ENCODE measurements at regions not wholly inside any gene's neighbourhood (a gene's known extent, or its start where the extent isn't known, plus 50 kb on each side); places are given as distances from the start of the nearest gene placed in this dataset.

DNA sequence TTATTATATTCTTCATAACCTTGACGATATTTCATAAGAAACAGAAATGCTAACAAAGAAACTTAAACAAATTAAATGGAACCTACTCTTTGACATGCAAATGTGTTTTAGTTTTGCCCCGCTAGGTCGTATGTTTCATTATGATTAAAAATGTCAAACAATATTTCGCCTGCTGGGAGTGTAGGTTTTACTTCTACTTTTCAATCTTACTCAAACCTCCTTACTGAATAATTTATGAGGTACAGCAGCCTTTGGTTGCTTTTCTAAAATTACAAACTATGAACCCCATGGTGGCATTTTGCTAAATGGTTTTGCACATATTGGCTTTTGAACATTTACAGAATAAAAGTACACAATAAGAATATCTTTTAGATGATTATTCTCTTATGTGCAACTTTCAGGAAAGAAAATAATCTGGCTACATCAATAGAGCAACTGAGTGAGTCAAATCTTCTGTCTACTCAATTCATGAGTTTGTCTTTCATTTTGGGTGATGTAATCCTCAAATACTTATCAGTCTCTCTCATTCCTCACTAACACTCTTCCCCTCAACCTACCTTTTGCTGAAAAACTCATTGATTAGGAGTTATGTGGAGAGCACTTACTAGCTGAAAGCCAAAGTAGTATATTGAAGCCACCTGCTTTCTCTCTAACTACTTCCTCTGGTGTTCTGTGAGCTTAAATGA lies 1226.4 kb downstream of the XPNPEP1 start:
- TF ChIP-seq, protein P1, sequence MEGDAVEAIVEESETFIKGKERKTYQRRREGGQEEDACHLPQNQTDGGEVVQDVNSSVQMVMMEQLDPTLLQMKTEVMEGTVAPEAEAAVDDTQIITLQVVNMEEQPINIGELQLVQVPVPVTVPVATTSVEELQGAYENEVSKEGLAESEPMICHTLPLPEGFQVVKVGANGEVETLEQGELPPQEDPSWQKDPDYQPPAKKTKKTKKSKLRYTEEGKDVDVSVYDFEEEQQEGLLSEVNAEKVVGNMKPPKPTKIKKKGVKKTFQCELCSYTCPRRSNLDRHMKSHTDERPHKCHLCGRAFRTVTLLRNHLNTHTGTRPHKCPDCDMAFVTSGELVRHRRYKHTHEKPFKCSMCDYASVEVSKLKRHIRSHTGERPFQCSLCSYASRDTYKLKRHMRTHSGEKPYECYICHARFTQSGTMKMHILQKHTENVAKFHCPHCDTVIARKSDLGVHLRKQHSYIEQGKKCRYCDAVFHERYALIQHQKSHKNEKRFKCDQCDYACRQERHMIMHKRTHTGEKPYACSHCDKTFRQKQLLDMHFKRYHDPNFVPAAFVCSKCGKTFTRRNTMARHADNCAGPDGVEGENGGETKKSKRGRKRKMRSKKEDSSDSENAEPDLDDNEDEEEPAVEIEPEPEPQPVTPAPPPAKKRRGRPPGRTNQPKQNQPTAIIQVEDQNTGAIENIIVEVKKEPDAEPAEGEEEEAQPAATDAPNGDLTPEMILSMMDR (IDR thresholded peaks at IDR 0.05) = no peak
- Histone ChIP-seq H3K4me3 (no peak overlapping the region), H3K27ac (no peak overlapping the region)
- no peak for DNase-seq (ENCODE audit: low spot score)

DNA sequence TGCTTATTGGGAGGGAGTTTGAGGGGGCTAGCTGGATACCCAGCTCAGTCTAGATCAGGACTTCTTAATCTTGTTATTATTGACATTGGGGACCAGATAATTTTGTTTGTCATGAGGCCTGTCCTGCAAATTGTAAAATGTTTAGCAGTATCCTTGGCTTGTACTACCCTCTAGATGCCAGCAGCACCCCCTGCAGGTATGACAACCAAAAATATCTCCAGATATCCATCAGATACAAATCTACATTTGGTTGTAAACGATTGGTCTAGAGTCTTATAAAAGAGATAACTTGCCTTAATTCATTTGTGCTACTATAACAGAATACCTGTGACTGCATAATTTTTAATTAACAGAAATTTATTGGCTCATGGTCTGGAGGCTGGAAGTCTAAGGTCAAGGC lies 1232.2 kb downstream of the XPNPEP1 start:
- Histone ChIP-seq H3K27ac (no peak overlapping the region), H3K4me3 (no peak overlapping the region)
- DNase-seq (ENCODE audit: low spot score) = no peak
- TF ChIP-seq, protein P1 (IDR thresholded peaks at IDR 0.05) = no peak

DNA sequence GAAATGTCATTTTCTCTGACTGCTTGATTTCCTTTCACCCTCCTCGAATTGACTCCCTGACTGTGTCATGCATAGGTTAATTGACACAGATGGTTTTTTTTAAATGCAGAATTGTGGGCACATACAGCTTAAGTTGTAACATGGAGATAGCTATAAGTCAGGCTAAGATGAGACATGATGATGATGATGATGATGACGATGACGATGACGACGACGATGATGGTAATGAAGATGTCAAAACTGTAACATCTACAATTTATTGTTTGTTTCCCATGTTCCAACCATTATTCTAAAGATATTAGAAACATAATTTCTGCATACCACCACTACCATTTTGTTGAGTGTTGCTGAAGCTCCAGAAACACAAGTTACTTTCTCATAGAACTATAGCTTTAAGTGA lies 1232.8 kb downstream of the XPNPEP1 start:
- Histone ChIP-seq H3K27ac (no peak overlapping the region), H3K4me3 (no peak overlapping the region)
- TF ChIP-seq, protein P1 (IDR thresholded peaks at IDR 0.05) = no peak
- no peak for DNase-seq (ENCODE audit: low spot score)

DNA sequence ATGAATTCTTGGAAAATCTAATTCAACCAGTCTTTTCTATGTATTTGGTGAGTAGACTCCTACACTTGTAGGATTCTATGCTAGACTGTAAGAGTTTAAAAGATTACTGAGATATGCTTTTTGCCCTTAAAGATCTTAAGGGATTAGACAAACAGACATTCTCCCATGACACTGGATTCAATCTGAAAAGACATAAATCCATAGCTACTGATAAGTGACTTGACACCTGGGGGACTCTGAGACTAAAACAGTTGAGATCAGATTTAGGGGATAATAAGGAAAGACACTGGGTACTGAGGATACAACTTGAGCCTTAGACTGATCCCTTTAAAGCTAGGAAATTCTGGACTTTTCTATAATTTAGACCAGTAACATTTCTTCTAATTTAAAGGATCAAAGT lies 1233.4 kb downstream of the XPNPEP1 start:
- DNase-seq (ENCODE audit: low spot score) = no peak
- Histone ChIP-seq H3K27ac (no peak overlapping the region), H3K4me3 (no peak overlapping the region)
- TF ChIP-seq, protein P1 (IDR thresholded peaks at IDR 0.05) = no peak

DNA sequence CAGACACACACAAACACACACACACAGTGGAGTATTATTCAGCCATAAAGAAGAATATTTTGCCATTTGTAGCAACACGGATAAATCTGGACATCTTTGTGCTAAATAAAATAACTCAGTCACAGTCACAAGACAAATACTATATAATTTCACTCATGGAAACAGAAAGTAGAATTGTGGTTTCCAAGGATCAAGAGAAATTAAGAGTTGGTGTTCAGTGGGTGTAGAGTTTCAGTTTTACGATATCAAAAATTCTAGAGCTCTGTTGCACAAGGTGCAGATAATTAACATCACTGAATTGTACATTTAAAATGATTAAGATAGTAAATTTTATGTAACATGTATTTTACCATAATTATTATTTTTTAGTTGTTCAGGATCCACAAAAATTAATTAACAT lies 1235.0 kb downstream of the XPNPEP1 start:
- TF ChIP-seq, protein P1 (IDR thresholded peaks at IDR 0.05) = no peak
- Histone ChIP-seq H3K27ac (no peak overlapping the region), H3K4me3 (no peak overlapping the region)
- no peak for DNase-seq (ENCODE audit: low spot score)

DNA sequence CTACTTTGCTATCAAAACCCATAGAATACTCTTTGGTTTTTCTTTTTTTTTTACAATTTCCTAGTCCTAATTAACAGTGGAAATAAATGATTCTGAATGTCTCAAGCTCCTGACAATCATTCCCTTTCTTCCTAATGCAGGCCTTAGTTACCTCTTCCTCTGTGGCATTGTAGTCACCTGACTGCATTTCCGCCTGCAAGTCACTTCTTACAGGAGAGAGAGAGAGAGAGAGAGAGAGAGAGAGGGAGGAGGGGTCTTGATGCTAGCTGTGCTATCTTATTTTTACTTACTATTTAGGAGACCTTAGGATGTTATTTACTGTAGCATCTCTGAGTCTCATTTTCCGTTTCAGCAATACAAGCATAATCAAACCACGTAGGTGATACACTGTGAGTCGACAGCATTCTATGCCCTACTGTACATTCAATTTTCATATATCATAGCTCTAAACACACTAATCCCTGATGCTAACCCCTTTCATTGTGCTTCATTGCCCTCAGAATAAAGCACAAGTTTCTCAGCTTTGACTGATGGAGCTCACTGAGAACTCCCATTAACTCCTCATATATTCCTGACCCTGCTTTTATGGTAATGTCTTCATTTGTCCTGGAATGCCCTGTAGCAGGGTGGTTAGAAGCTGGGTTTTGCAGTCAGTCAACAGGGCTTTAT lies 1237.3 kb downstream of the XPNPEP1 start:
- Histone ChIP-seq H3K4me3 (no peak overlapping the region), H3K27ac (no peak overlapping the region)
- no peak for DNase-seq (ENCODE audit: low spot score)
- TF ChIP-seq, protein P1 (IDR thresholded peaks at IDR 0.05) = no peak

DNA sequence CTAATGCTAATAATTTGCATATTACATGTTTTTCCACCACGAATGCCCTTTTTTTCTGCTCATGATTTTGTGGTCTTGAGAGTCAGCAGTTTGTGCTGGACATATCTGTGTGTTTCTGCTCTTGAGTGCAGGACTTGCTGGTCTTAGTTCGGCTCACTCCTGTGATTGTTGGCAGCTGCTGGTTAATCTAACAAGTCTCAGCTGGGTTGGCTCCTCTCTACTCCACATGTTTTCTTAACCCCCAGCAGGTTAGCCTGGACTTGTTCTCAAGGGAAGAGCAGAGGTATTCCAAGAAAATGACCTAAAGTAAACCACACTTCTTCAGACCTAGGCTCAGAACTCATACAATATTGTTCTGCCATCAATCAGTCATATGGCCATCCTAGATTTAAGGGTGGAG lies 1238.9 kb downstream of the XPNPEP1 start:
- DNase-seq (ENCODE audit: low spot score) = no peak

More for the DNA sequence above, 1238.9 kb downstream of the XPNPEP1 start:
- H3K4me3 ChIP-seq = no peak overlapping the region
- TF ChIP-seq, protein P1 (IDR thresholded peaks at IDR 0.05) = no peak
- no peak overlapping the region for H3K27ac ChIP-seq
